HG03039 (cell line): ENCODE measurements at regions not wholly inside any gene's neighbourhood (a gene's known extent, or its start where the extent isn't known, plus 50 kb on each side); places are given as distances from the start of the nearest gene placed in this dataset.

Experiments used
- ATAC-seq: cut with Tn5 transposase; IDR thresholded peaks from one replicate; pipeline ENCODE4 v1.9.1; 2021; ENCODE audit warnings: mild to moderate bottlenecking, moderate library complexity; ENCODE audit not compliant: unreplicated experiment

DNA sequence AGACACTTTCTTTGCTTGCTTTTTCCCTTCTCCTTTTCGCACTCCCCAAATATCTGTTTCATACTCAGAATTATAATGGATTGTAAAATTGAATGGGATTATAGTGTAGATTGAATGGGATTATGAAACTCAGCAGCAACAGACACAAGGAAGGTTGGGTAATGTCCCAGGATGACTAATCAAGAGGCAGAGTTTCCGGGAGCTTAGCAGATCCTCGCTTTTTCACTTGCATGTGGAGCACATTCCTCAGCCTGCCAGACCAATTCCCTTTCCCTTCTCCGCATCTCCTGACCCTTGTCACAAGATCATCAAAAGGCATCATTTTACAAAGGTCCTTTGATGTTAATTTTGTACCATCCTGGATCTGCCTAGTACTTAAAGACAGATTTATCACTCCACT, 55.1 kb upstream of the SLC1A1 start:
- no peak for ATAC-seq

DNA sequence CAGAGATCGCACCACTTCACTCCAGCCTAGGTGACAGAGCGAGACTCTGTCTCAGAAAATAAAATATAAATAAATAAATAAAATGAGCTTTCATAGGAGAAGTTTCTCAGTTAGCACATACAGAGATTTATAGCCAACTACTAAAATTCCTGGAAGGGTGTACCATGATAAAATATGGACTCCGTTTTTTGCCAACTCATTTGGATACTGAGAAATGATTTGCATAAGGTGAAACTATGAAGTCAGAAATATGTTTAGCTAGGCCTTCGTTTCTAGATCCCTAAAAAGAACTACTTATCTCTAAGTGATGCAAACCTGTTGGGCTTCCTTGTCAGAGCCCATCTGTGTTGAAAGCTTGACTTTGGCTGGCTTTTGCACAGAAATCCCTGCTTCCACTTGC, 56.9 kb upstream of the SLC1A1 start:
- no peak for ATAC-seq

GRCh38 chr9:4430432-4431261, 59.6 kb upstream of the SLC1A1 start:
- no peak for ATAC-seq

- no peak for ATAC-seq
These were observed 64.8 kb upstream of the SLC1A1 start for GRCh38 chr9:4425319-4426045.

- ATAC-seq = no peak
These were observed 65.4 kb upstream of the SLC1A1 start for GRCh38 chr9:4424891-4425290.

GRCh38 chr9:4424038-4424437, 66.2 kb upstream of the SLC1A1 start:
- ATAC-seq = no peak

DNA sequence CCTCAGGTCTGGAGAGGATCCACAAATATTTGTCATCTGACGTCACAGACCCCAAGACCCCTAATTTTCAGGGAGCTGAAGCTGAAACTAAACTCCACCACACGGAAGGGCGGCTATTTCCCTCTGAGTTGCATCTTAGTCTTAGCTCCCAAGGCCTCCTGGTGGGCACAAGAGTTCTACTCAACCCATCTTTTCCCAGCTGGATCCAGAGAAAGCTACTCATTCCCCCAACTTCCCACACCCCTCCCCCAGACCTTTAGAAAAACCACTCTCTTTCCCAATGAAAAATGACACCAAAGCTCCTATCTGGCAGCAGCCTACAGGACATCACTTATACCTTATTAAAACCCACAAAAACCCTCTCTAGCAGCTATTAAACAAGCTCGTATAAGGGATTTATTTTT, 67.1 kb upstream of the SLC1A1 start:
- ATAC-seq = no peak

DNA sequence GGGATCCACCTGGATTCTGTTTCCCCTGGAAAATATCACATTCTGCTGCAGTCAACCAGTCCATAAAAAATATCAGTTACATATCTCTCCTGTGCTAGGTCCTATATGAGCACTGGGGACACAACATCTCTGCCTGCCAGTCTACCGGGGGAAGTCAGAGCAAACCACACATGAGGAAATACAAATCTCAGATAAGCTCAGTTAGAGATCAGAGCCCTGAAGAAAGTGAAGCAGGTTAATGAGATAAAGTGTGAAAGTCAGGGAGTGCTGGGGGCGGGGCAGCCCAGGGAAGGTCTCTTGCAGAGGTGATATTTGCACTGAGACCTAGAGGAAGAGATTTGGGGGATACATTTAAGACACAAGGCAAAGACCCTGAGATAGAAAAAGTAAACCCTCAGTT, 67.8 kb upstream of the SLC1A1 start:
- ATAC-seq = peak; percentile 60

DNA sequence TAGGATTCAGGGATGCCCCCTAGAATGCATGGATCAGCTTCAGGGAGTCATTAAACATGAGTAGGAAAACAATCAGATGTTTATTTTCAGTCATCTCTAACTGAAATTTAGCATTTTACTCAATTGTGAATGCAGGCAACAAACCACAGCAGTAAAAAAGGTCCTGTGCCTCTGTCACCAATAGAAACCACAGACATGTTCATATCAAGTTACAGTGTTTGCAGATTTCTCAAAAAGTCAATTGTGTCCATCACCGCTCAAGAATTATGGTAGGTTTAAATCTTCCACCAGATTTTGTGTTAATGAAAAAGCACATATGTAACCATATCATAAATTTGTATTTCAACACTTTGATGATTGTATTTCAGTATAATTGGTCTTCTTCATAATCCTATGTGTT, 68.4 kb upstream of the SLC1A1 start:
- no peak for ATAC-seq

DNA sequence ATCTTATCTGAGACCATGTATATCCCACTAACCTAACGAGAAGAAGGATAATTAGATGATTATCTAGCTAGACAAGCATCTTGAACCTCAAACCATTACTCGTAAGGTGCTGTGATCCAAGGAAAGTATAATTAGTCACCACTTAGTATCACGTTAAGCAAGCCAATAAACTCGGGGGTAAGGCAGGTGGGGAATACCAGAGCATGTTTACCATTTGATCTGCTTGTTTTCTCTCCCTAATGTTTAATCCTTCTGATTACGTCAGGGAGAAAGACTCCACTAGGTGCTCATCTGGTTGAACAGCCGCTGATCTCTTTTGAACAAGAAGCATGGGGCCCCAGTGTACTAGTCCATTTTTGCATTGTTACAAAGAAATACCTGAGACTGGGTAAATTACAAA, 69.9 kb upstream of the SLC1A1 start:
- no peak for ATAC-seq

DNA sequence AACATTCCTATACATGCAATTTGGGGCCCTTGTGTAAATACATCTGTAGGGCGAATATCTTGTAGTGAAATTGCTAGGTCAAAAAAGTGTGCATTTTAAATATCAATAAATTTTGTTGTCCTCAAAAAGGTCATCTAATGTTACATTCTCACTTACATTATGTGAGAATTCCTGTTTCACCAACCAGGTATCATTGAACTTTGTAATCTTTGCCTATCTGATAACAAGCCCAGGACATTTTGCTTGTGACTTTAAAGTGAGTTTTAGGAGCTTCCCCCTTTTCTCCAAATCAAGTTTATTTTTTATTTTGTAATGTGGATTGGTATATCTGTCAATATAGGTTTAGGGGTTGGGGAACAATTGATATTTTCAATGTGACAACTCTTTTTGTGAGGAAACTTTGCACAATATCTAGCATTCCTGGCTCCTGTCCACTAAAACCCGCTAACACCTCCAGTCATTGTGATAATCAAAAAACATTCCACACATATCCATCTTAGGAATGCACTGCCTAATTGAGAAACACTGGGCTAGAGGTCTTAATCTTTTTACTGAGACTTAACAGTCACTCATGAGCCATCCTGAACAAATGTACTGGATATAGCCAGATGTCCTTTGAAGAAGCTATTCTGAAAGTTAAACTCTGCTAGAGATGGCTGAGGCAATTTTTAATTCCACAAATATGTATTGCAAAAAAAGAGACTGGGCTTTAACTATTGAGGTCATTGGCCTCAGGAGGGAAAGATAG, 72.5 kb upstream of the SLC1A1 start:
- no peak for ATAC-seq

- no peak for ATAC-seq
These were observed 73.8 kb upstream of the SLC1A1 start for GRCh38 chr9:4416467-4416866.

- ATAC-seq = no peak
These were observed 75.0 kb upstream of the SLC1A1 start for GRCh38 chr9:4415281-4415680.

- no peak for ATAC-seq
These were observed 76.4 kb upstream of the SLC1A1 start for GRCh38 chr9:4413856-4414255.

DNA sequence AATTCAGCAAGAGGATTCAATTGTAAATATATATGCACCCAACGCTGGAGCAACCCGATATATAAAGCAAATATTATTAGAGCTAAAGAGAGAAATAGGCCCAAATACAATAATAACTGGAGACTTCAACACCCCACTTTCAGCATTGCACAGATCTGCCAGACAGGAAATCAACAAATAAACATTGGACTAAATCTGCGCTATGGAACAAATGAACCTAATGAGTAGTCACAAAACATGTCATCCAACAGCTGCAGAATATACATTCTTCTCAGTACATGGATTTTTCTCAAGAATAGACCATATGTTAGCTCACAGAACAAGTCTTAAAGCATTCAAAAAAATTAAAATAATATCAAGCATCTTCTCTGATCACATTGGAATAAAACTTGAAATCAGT, 86.1 kb upstream of the SLC1A1 start:
- no peak for ATAC-seq

- no peak for ATAC-seq
These were observed 87.8 kb upstream of the SLC1A1 start for GRCh38 chr9:4402501-4402900.

DNA sequence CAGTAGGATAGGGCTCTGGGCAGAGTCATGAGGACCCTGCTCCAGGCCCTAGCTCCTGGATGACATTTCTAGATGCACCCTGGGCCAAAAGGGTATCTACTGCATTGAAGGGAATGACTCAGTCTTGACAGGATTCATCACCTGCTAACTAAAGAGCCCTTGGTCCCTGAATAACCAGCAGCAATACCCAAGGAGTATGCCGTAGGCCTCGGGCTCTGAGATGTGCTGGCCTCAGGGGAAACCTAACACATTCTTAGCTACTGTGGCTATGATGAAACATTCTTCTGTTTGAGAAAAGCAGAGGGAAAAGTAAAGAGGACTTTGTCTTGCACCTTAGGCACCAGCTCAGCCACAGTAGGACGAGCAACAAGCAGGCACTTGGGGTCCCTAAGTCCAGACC, 89.5 kb upstream of the SLC1A1 start:
- ATAC-seq = no peak

DNA sequence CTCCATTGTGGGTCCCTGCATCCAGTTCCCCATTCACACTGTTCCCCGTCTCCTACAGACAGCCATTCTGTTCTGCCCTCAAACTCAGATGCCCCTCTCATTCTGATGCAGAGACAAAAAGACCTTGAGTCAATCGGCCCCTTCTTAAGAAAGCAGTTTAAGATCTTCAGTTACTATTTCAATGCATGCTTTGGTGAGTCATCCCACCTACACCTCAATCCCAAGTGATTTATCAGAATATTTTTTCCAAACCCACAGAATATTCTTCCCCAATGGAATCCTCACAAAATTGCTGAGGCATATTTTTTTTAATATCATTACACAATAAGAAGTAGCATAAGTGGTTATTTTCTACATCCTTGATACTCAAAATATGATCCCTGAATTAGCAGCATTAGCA, 92.4 kb upstream of the SLC1A1 start:
- no peak for ATAC-seq

DNA sequence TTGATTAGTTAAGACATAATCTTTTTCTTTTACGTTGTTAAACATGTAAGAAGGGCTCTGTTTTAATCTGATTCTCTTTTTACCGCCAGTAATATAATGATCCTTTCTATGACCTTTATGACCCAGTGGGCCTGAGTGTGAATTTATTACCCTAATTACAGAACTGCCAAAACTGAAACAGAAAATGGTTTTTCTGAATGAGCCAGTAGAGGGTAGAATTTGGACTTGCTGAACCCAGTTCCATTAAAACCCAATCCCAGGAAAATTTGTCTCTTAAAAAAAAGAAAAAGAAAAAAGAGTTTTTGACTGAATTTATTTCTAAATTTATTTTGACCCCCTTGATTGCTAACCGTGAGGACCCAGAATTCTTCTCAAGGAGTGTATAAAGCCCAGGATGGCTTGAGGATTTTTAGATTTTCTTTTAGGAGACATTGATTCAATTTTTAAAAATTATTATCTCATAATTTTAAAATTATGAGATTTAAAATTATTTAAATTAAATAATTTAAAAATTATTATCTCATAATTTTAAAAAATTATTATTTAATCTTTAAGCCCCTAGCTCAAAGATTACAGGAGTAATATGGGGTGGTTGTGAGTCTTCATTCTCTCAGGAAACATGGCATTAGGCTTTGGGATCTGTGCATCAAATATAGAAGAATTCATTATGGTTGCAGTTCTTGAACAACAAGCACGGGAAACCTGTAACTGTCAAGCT, 94.1 kb upstream of the GLIS3 start:
- ATAC-seq = no peak

DNA sequence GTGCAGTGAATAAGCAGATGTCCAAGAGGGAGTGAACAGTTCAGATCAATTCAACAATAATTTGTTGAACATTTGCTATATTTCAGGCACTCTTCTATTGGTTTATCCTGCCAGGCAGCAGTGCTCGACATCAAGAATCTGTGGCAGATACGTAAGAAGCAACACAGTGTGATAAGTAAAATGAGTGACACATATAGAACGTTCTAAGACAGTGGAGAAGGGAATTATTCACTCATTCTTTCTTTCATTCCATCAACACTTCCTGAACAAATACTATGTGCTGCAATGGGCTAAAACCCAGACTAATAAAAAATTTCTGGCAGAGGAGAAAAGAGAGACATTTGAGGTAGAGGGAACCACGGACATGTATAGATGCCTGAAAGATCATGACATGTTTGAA, 89.9 kb upstream of the GLIS3 start:
- no peak for ATAC-seq

- no peak for ATAC-seq
These were observed 89.1 kb upstream of the GLIS3 start for GRCh38 chr9:4389003-4389402.
